Spleen (tissue), 7 donors: ENCODE measurements at regions not wholly inside any gene's neighbourhood (a gene's known extent, or its start where the extent isn't known, plus 50 kb on each side); places are given as distances from the start of the nearest gene placed in this dataset.

ENCODE experiments used
- CTCF ChIP-seq, 11 experiments: fragments of 200-600 bp in 7 of 11; fragments of 450-650 bp in 4 of 11; sonication (generic) in 4 of 11; IDR thresholded peaks in 8 of 11; conservative IDR thresholded peaks in 3 of 11; 1 replicate in 7 of 11; 2 replicates in 4 of 11; pipeline versions ENCODE4 v1.4.0 to v1.8.0; 2016 to 2021; ENCODE audit warnings: antibody characterized with exemption in 11 of 11, inconsistent platforms in 4 of 11, mild to moderate bottlenecking in 1 of 11
- POLR2A ChIP-seq, 3 donors: fragments of 450-650 bp; IDR thresholded peaks; one replicate each; pipeline ENCODE4 v1.5.1; 2017; ENCODE audit warnings: antibody characterized with exemption in 3 of 3, mild to moderate bottlenecking in 1 of 3
- POLR2AphosphoS5 ChIP-seq, 3 donors: sonication (generic); formaldehyde crosslinking; IDR thresholded peaks; one replicate each; pipeline ENCODE4 v1.5.1; 2017; ENCODE audit warnings: antibody characterized with exemption in 3 of 3
- donor health status: DM: no; HTN: no; CAD: no; lungs with moderate emphysema.
- donor health status: DM: no; HTN: no; CAD: no.
- donor health status: DM: no; HTN: no; CAD: no.

- TF ChIP-seq CTCF (IDR thresholded peaks at IDR 0.05 in 8 of 11, conservative IDR thresholded peaks at IDR 0.05 in 3 of 11), result no peak
- TF ChIP-seq POLR2A (IDR thresholded peaks at IDR 0.05), result no peak
- no peak for TF ChIP-seq POLR2AphosphoS5 (IDR thresholded peaks at IDR 0.05)
Observed at GRCh38 chr1:3965693-3966092, 65.6 kb upstream of the C1orf174 start.
